CD14-positive monocyte (primary cell): ENCODE measurements at regions not wholly inside any gene's neighbourhood (a gene's known extent, or its start where the extent isn't known, plus 50 kb on each side); places are given as distances from the start of the nearest gene placed in this dataset.

Experiments used
- DNase-seq, 3 donors: peaks; one replicate each; pipeline ENCODE4 v3.0.0-alpha.2; 2011 to 2022
- H2AFZ ChIP-seq: 2 replicates; pipeline ENCODE4 v1.6.0; 2012; ENCODE audit warnings: mild to moderate bottlenecking, low read depth, low read length, inconsistent platforms; ENCODE audit not compliant: insufficient read depth, poor library complexity, severe bottlenecking
- H3K27ac ChIP-seq, 2 donors: 1 replicate in 1 of 2; 2 replicates in 1 of 2; pipeline ENCODE4 v1.5.1; 2012 to 2013; ENCODE audit warnings: low read length in 2 of 2, control low read depth in 1 of 2, inconsistent platforms in 1 of 2, low read depth in 1 of 2, mild to moderate bottlenecking in 1 of 2
- H3K27me3 ChIP-seq, 2 donors: one replicate each; pipeline versions ENCODE4 v1.6.0 to v1.6.1; 2011 to 2013; ENCODE audit warnings: low read length in 2 of 2; ENCODE audit not compliant: control insufficient read depth in 2 of 2, insufficient read depth in 2 of 2
- H3K36me3 ChIP-seq, 2 donors: replicated peaks in 1 of 2; 1 replicate in 1 of 2; 2 replicates in 1 of 2; pipeline versions ENCODE4 v1.5.1 to v1.6.1; 2012 to 2013; ENCODE audit warnings: low read length in 2 of 2, control low read depth in 1 of 2, inconsistent platforms in 1 of 2, mild to moderate bottlenecking in 1 of 2; ENCODE audit not compliant: insufficient read depth in 2 of 2, control insufficient read depth in 1 of 2
- H3K4me1 ChIP-seq, 2 donors: 1 replicate in 1 of 2; 2 replicates in 1 of 2; pipeline versions ENCODE4 v1.5.1 to v1.6.1; 2012 to 2013; ENCODE audit warnings: low read length in 2 of 2, control low read depth in 1 of 2, inconsistent platforms in 1 of 2, mild to moderate bottlenecking in 1 of 2, moderate library complexity in 1 of 2; ENCODE audit not compliant: insufficient read depth in 2 of 2, control insufficient read depth in 1 of 2
- H3K4me2 ChIP-seq: replicated peaks from 2 replicates; pipeline ENCODE3; 2012; ENCODE audit warnings: low read length, moderate library complexity, mild to moderate bottlenecking; ENCODE audit not compliant: poor library complexity, severe bottlenecking; ENCODE audit errors: extremely low read depth
- H3K4me3 ChIP-seq, 3 experiments: fragments of 200-600 bp in 1 of 3; sonication (generic) in 1 of 3; replicated peaks in 1 of 3; 1 replicate in 2 of 3; 2 replicates in 1 of 3; pipeline ENCODE4 v1.5.1; 2011 to 2013; ENCODE audit warnings: low read length in 3 of 3, mild to moderate bottlenecking in 3 of 3, control low read depth in 2 of 3, low read depth in 2 of 3, inconsistent platforms in 1 of 3, moderate library complexity in 1 of 3
- H3K79me2 ChIP-seq: 2 replicates; pipeline ENCODE4 v1.6.0; 2012; ENCODE audit warnings: mild to moderate bottlenecking, control low read depth, inconsistent platforms, low read length, moderate library complexity; ENCODE audit not compliant: insufficient read depth
- H3K9ac ChIP-seq: 2 replicates; pipeline ENCODE4 v1.6.0; 2017; ENCODE audit warnings: low read length, mild to moderate bottlenecking; ENCODE audit not compliant: insufficient read depth, poor library complexity, severe bottlenecking
- H3K9me3 ChIP-seq, 2 donors: replicated peaks in 1 of 2; 1 replicate in 1 of 2; 2 replicates in 1 of 2; pipeline versions ENCODE4 v1.5.1 to v1.6.1; 2012 to 2013; ENCODE audit warnings: low read length in 2 of 2, control low read depth in 1 of 2; ENCODE audit not compliant: control insufficient read depth in 1 of 2, insufficient read depth in 1 of 2
- H4K20me1 ChIP-seq: 2 replicates; pipeline ENCODE4 v1.6.0; 2012; ENCODE audit warnings: mild to moderate bottlenecking, low read length, control low read depth, moderate library complexity; ENCODE audit not compliant: insufficient read depth
- H3K27ac Mint-ChIP-seq, 7 donors: one replicate each; pipeline ENCODE4 v1.8.0; 2020; ENCODE audit warnings: mild to moderate bottlenecking in 7 of 7, mixed read lengths in 7 of 7, moderate library complexity in 6 of 7, inconsistent platforms in 2 of 7
- H3K27me3 Mint-ChIP-seq, 3 donors: one replicate each; pipeline ENCODE4 v1.8.0; 2021 to 2022; ENCODE audit warnings: low read depth in 3 of 3, mild to moderate bottlenecking in 3 of 3, mixed read lengths in 3 of 3, moderate library complexity in 3 of 3, inconsistent platforms in 1 of 3
- H3K36me3 Mint-ChIP-seq, 2 donors: one replicate each; pipeline ENCODE4 v1.8.0; 2020; ENCODE audit warnings: mixed read lengths in 2 of 2, inconsistent platforms in 1 of 2, mild to moderate bottlenecking in 1 of 2
- H3K4me1 Mint-ChIP-seq: one replicate; pipeline ENCODE4 v1.8.0; 2020; ENCODE audit warnings: mild to moderate bottlenecking, mixed read lengths
- H3K4me3 Mint-ChIP-seq, 2 donors: one replicate each; pipeline ENCODE4 v1.8.0; 2020; ENCODE audit warnings: mild to moderate bottlenecking in 2 of 2, mixed read lengths in 2 of 2, moderate library complexity in 1 of 2
- H3K9me3 Mint-ChIP-seq, 7 donors: one replicate each; pipeline ENCODE4 v1.8.0; 2020 to 2022; ENCODE audit warnings: mixed read lengths in 7 of 7, mild to moderate bottlenecking in 6 of 7, moderate library complexity in 6 of 7, inconsistent platforms in 2 of 7
- CTCF ChIP-seq: fragments of 200-600 bp; IDR thresholded peaks from one replicate; pipeline ENCODE4 v1.8.0; 2022; ENCODE audit warnings: antibody characterized with exemption, mild to moderate bottlenecking
- intact Hi-C, 2 donors: fragments of 100-400 bp; cut with micrococcal nuclease; formaldehyde crosslinking; loops; one replicate each; pipeline versions ENCODE4 v1.15.0 to v1.15.1; 2023

DNA sequence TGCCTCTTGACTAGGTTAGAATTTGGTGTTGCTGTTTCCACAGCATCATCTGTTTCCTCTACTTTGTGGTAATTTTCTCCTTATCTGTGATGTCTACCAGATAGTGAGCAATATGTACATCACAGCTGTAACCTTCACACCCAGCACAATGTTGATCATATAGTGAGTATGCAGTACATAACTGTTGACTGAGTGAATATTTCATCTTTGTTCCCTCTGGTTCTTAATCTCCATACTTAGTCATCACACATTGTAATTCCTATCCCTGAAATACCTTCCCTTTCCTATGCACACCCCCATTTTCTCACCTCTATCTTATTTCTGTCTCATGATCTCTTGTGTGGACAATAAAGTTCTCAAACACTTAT is 115.9 kb downstream of the KIF4B start:
- no peaks in the 10 kb centered on the region for H3K79me2 ChIP-seq
- H3K4me3 ChIP-seq: no peak overlapping the region
- no peaks in the 10 kb centered on the region for H3K4me1 ChIP-seq
- no peaks in the 10 kb centered on the region for H3K36me3 Mint-ChIP-seq
- TF ChIP-seq CTCF: no peak
- H3K27ac ChIP-seq: no peak overlapping the region
- H3K27me3 ChIP-seq: no peaks in the 10 kb centered on the region
- no peak overlapping the region for H3K9ac ChIP-seq
- no peaks in the 10 kb centered on the region for H3K9me3 ChIP-seq
- intact Hi-C loops: no loop called here
- H4K20me1 ChIP-seq: no peaks in the 10 kb centered on the region
- H3K36me3 ChIP-seq: no peaks in the 10 kb centered on the region
- DNase-seq: no peak
- H3K4me1 Mint-ChIP-seq: no peaks in the 10 kb centered on the region
- no peak overlapping the region for H3K4me3 Mint-ChIP-seq
- no peak overlapping the region for H2AFZ ChIP-seq
- H3K27me3 Mint-ChIP-seq: peaks cover 2 to 6% (median 2%) of the 10 kb centered on the region in 3 donors
- peaks cover 0 to 5% (median 0%) of the 10 kb centered on the region in 7 donors for H3K9me3 Mint-ChIP-seq
- H3K27ac Mint-ChIP-seq: no peak overlapping the region
- no peak overlapping the region for H3K4me2 ChIP-seq

- Histone ChIP-seq H3K36me3 (no peaks in the 10 kb centered on the region), H3K27ac (no peak overlapping the region), H3K4me1 (no peaks in the 10 kb centered on the region), H4K20me1 (no peaks in the 10 kb centered on the region), H3K9ac (no peak overlapping the region), H3K4me3 (no peak overlapping the region), H2AFZ (no peak overlapping the region), H3K79me2 (no peaks in the 10 kb centered on the region), H3K9me3 (no peaks in the 10 kb centered on the region), H3K27me3 (no peaks in the 10 kb centered on the region), H3K4me2 (no peak overlapping the region)
- Mint-ChIP-seq H3K27me3 (peaks cover 1 to 14% (median 9%) of the 10 kb centered on the region in 3 donors), H3K9me3 (peaks cover 0 to 5% (median 0%) of the 10 kb centered on the region in 7 donors), H3K36me3 (no peaks in the 10 kb centered on the region), H3K27ac (no peak overlapping the region), H3K4me1 (no peaks in the 10 kb centered on the region), H3K4me3 (no peak overlapping the region)
- DNase-seq: no peak
- intact Hi-C loops: no loop called here
- TF ChIP-seq CTCF: no peak
Measured at GRCh38 chr5:155134130-155134529, 120.6 kb downstream of the KIF4B start.
